ENCODE measurements at regions not wholly inside any gene's neighbourhood (a gene's known extent, or its start where the extent isn't known, plus 50 kb on each side); places are given as distances from the start of the nearest gene placed in this dataset.

DNA sequence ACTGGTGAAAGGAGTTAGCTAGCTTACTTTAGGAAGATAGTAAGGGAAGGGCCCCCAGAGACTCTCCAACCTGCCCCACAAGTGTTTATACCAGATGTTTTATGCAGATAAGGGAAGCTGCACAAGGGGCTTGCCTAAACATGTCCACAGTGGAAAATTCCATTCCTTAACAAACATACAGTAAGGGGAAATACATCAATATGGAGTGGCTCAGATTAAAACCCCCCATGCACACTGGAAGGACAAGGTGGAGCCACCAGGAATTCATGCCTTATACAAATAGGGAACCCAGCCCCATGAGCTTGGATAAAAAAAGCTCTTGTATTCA, 106.3 kb upstream of the GPBP1 start:
- no peak overlapping the region for H3K4me3 ChIP-seq (ENCODE audit: extremely low read depth in 1 of 4, insufficient read depth in 2 of 4, low read depth in 3 of 4, low read length in 4 of 4)
- TF ChIP-seq EGR1 (IDR thresholded peaks at IDR 0.05; ENCODE audit: borderline replicate concordance, low read depth, low read length) (no peak), CHD2 (IDR thresholded peaks at IDR 0.05; ENCODE audit: low read length) (no peak), NANOG (IDR thresholded peaks at IDR 0.05; ENCODE audit: insufficient read depth, low read depth, low read length, poor library complexity, severe bottlenecking) (no peak), RXRA (IDR thresholded peaks at IDR 0.05; ENCODE audit: insufficient read depth, low read depth, low read length) (no peak), RFX5 (IDR thresholded peaks at IDR 0.05; ENCODE audit: borderline replicate concordance, low read depth, low read length) (no peak), CTBP2 (IDR thresholded peaks at IDR 0.05; ENCODE audit: borderline replicate concordance, insufficient read depth, insufficient read length, low read length) (no peak), YY1 (IDR thresholded peaks at IDR 0.05; ENCODE audit: low read depth, low read length) (no peak), CEBPB (IDR thresholded peaks at IDR 0.05; ENCODE audit: low read depth, low read length) (no peak), ASH2L (IDR thresholded peaks at IDR 0.05; ENCODE audit: low read length) (no peak), MAFK (IDR thresholded peaks at IDR 0.05; ENCODE audit: low read depth, low read length) (no peak), ATF2 (IDR thresholded peaks at IDR 0.05; ENCODE audit: low read length) (no peak), EP300 (IDR thresholded peaks at IDR 0.05; ENCODE audit: borderline replicate concordance in 1 of 2, low read depth in 2 of 2, low read length in 2 of 2) (no peak), SIRT6 (IDR thresholded peaks at IDR 0.05; ENCODE audit: low read length) (no peak)
- TF ChIP-seq, protein P1, sequence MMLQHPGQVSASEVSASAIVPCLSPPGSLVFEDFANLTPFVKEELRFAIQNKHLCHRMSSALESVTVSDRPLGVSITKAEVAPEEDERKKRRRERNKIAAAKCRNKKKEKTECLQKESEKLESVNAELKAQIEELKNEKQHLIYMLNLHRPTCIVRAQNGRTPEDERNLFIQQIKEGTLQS (IDR thresholded peaks at IDR 0.05; ENCODE audit: insufficient read depth, low read depth, low read length) = no peak

More for the DNA sequence above, 106.3 kb upstream of the GPBP1 start:
- H3K23ac ChIP-seq (ENCODE audit: insufficient read length) = no peak overlapping the region
- H3K27ac ChIP-seq (ENCODE audit: low read depth, low read length) = no peak overlapping the region
- H3K23me2 ChIP-seq (ENCODE audit: low read depth, low read length) = no peaks in the 10 kb centered on the region
- H3K4me2 ChIP-seq (ENCODE audit: insufficient read depth in 1 of 2, low read depth in 2 of 2, low read length in 2 of 2) = no peak overlapping the region
- no peak overlapping the region for H2BK12ac ChIP-seq (ENCODE audit: low read depth, low read length)
- no peaks in the 10 kb centered on the region for H3K36me3 ChIP-seq (ENCODE audit: control insufficient read depth in 2 of 4, insufficient read depth in 4 of 4, low read length in 3 of 4)
- no peaks in the 10 kb centered on the region for H3K27me3 ChIP-seq (replicated peaks in 1 of 4; ENCODE audit: control insufficient read depth in 3 of 4, extremely low read depth in 1 of 4, insufficient read depth in 3 of 4, low read length in 3 of 4)
- H2AFZ ChIP-seq (ENCODE audit: low read length) = peak overlapping the region; percentile 58; the same call in 1 of the 2 replicates
- H2AK5ac ChIP-seq (ENCODE audit: low read depth, low read length) = no peak overlapping the region
- no peaks in the 10 kb centered on the region for H3K79me1 ChIP-seq (ENCODE audit: low read depth, low read length)
- no peak overlapping the region for H3K18ac ChIP-seq (ENCODE audit: extremely low read depth, low read length)
- no peak overlapping the region for H3K9ac ChIP-seq (replicated peaks in 1 of 4; ENCODE audit: extremely low read depth in 1 of 4, low read depth in 3 of 4, low read length in 3 of 4)
- ChIA-PET POLR2A (ENCODE audit: partially characterized antibody) (no interaction called here), CTCF (ENCODE audit: partially characterized antibody) (interaction anchor here (0.6 kb wide), 1 partner anchor 193 kb away, joined by 3 read pairs; no protein-coding TSS in a partner anchor)
- H4K8ac ChIP-seq (ENCODE audit: extremely low read depth, insufficient read depth, low read length) = no peak overlapping the region
- H3K9me3 ChIP-seq (ENCODE audit: insufficient read depth in 2 of 2, low read depth in 1 of 2, low read length in 1 of 2) = no peaks in the 10 kb centered on the region
- H3K79me2 ChIP-seq (ENCODE audit: control insufficient read depth in 1 of 2, insufficient read depth in 2 of 2, low read length in 2 of 2) = no peaks in the 10 kb centered on the region
- H3K4me1 ChIP-seq (replicated peaks in 1 of 4; ENCODE audit: control insufficient read depth in 3 of 4, insufficient read depth in 4 of 4, low read length in 3 of 4) = peaks cover 2 to 6% (median 3%) of the 10 kb centered on the region in 4 experiments; a peak in 3 of 7 replicates
- no peak overlapping the region for H3K14ac ChIP-seq (ENCODE audit: insufficient read length)
- peak overlapping the region; percentile 39 for H2BK120ac ChIP-seq (replicated peaks; ENCODE audit: low read depth, low read length)
- H3K56ac ChIP-seq (replicated peaks; ENCODE audit: insufficient read length, low read depth, low read length) = no peak overlapping the region
- no peaks in the 10 kb centered on the region for H4K20me1 ChIP-seq (replicated peaks in 1 of 2; ENCODE audit: control insufficient read depth in 1 of 2, insufficient read depth in 2 of 2, low read length in 2 of 2)
- no peak for FAIRE-seq
- H4K91ac ChIP-seq (replicated peaks; ENCODE audit: insufficient read length, low read length) = peak overlapping the region; percentile 10
- no peak overlapping the region for H2BK15ac ChIP-seq (ENCODE audit: low read length)
- no peak overlapping the region for H2BK20ac ChIP-seq (ENCODE audit: low read length)
- DNase-seq (ENCODE audit: low read depth in 1 of 2, low spot score in 2 of 2) = no peak
- H4K5ac ChIP-seq (ENCODE audit: insufficient read length, low read depth, low read length) = no peak overlapping the region
- H3K4ac ChIP-seq (replicated peaks; ENCODE audit: insufficient read length, low read depth, low read length) = no peak overlapping the region
- no peak overlapping the region for H2BK5ac ChIP-seq (ENCODE audit: low read depth, low read length)
